ENCODE measurements at regions not wholly inside any gene's neighbourhood (a gene's known extent, or its start where the extent isn't known, plus 50 kb on each side); places are given as distances from the start of the nearest gene placed in this dataset.

DNA sequence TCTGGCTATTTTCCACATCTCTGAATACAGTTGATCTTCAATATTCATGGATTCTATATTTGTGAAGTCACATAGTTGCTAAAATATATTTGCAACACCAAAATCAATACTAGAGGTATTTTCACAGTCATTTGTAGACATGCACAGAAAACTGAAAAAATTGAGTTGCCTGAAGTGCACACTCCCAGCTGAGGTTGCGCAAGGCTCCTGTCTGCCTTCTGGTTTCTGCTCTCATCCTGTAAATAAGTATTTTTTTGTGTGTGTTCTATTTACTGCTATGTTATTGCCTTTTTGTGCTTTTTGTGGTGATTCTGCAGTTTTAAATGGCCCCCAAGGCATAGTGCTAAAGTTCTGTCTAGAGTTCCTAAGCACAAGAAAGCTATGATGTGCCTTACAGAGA, 371.1 kb upstream of the GRAMD2B start:
- Mint-ChIP-seq H3K36me3 (no peaks in the 10 kb centered on the region), H3K27ac (no peak overlapping the region), H3K27me3 (no peaks in the 10 kb centered on the region), H3K4me3 (no peak overlapping the region), H3K4me1 (no peaks in the 10 kb centered on the region), H3K9me3 (peaks cover 0 to 12% (median 0%) of the 10 kb centered on the region in 11 donors)
- no peaks in the 10 kb centered on the region for H3K36me3 ChIP-seq (ENCODE audit: control insufficient read depth in 2 of 3, insufficient read depth in 3 of 3, low read length in 3 of 3)
- POLR2A ChIA-PET = no interaction called here
- no peaks in the 10 kb centered on the region for H3K4me1 ChIP-seq (ENCODE audit: control insufficient read depth in 2 of 2, insufficient read depth in 2 of 2, low read length in 2 of 2)
- no peak overlapping the region for H3K27ac ChIP-seq (ENCODE audit: low read depth, low read length)
- CTCF ChIA-PET = no interaction called here
- DNase-seq = no peak
- ATAC-seq = no peak
- intact Hi-C loops (cut with micrococcal nuclease) = no loop called here
- no peaks in the 10 kb centered on the region for H3K9me3 ChIP-seq (ENCODE audit: control insufficient read depth in 2 of 3, low read length in 3 of 3)
- no peaks in the 10 kb centered on the region for H3K27me3 ChIP-seq (ENCODE audit: control insufficient read depth in 2 of 2, insufficient read depth in 2 of 2, low read length in 2 of 2)
- no peak overlapping the region for H3K4me3 ChIP-seq (ENCODE audit: low read length)

DNA sequence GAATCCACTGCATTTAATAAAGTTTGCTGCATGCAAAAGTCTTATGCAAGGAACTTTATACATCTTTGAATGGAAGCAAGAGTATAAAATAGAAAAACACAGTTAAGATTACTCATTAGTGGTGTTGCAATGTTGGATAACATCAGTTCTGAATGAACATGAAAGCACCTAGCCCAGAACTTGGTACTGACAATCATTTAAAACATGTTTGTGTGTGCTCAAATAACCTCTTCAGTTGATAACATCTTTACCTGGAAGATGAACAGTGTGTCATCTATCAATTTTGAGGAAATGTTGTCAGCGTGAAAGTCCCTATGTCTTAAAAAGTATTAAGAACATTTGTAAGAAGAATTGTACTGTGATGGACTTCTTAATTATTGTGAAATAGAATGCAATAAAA, 370.4 kb upstream of the GRAMD2B start:
- peaks cover 0 to 12% (median 0%) of the 10 kb centered on the region in 11 donors for H3K9me3 Mint-ChIP-seq
- no peaks in the 10 kb centered on the region for H3K4me1 Mint-ChIP-seq
- H3K4me3 ChIP-seq (ENCODE audit: low read length) = no peak overlapping the region
- no peaks in the 10 kb centered on the region for H3K27me3 ChIP-seq (ENCODE audit: control insufficient read depth in 2 of 2, insufficient read depth in 2 of 2, low read length in 2 of 2)
- H3K9me3 ChIP-seq (ENCODE audit: control insufficient read depth in 2 of 3, low read length in 3 of 3) = no peaks in the 10 kb centered on the region
- H3K4me3 Mint-ChIP-seq = no peak overlapping the region
- ATAC-seq (no peak), DNase-seq (no peak)
- H3K36me3 ChIP-seq (ENCODE audit: control insufficient read depth in 2 of 3, insufficient read depth in 3 of 3, low read length in 3 of 3) = no peaks in the 10 kb centered on the region
- no peaks in the 10 kb centered on the region for H3K27me3 Mint-ChIP-seq
- CTCF ChIA-PET = no interaction called here
- no peak overlapping the region for H3K27ac ChIP-seq (ENCODE audit: low read depth, low read length)
- intact Hi-C loops (cut with micrococcal nuclease) = no loop called here
- no peaks in the 10 kb centered on the region for H3K36me3 Mint-ChIP-seq
- POLR2A ChIA-PET = no interaction called here
- no peaks in the 10 kb centered on the region for H3K4me1 ChIP-seq (ENCODE audit: control insufficient read depth in 2 of 2, insufficient read depth in 2 of 2, low read length in 2 of 2)
- no peak overlapping the region for H3K27ac Mint-ChIP-seq

DNA sequence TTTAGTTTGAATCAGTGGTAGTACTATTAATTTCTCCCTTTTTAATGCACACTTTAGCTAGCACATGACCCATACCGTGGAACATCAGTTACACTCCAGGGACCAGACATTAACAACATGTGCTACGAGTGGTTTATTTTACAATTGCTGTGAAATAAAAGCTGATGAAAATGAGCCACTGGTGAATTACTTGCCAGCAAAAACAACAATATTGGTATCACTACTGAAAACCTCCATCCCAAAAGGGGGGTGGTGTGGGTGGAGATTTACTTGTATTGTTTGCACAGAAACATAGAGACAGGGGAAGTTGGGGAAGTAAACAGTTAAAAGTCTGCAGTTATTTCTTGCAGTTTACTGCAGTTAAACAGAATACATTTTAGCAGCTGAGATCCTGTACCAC, 369.6 kb upstream of the GRAMD2B start:
- Mint-ChIP-seq H3K27ac (no peak overlapping the region), H3K4me3 (no peak overlapping the region), H3K4me1 (no peaks in the 10 kb centered on the region), H3K9me3 (peaks cover 0 to 12% (median 2%) of the 10 kb centered on the region in 11 donors), H3K27me3 (no peaks in the 10 kb centered on the region), H3K36me3 (no peaks in the 10 kb centered on the region)
- no peak overlapping the region for H3K4me3 ChIP-seq (ENCODE audit: low read length)
- CTCF ChIA-PET = no interaction called here
- no peak overlapping the region for H3K27ac ChIP-seq (ENCODE audit: low read depth, low read length)
- ATAC-seq (no peak), DNase-seq (no peak)
- H3K9me3 ChIP-seq (ENCODE audit: control insufficient read depth in 2 of 3, low read length in 3 of 3) = no peaks in the 10 kb centered on the region
- POLR2A ChIA-PET = no interaction called here
- intact Hi-C loops (cut with micrococcal nuclease) = no loop called here
- H3K27me3 ChIP-seq (ENCODE audit: control insufficient read depth in 2 of 2, insufficient read depth in 2 of 2, low read length in 2 of 2) = no peaks in the 10 kb centered on the region
- no peaks in the 10 kb centered on the region for H3K36me3 ChIP-seq (ENCODE audit: control insufficient read depth in 2 of 3, insufficient read depth in 3 of 3, low read length in 3 of 3)
- no peaks in the 10 kb centered on the region for H3K4me1 ChIP-seq (ENCODE audit: control insufficient read depth in 2 of 2, insufficient read depth in 2 of 2, low read length in 2 of 2)

DNA sequence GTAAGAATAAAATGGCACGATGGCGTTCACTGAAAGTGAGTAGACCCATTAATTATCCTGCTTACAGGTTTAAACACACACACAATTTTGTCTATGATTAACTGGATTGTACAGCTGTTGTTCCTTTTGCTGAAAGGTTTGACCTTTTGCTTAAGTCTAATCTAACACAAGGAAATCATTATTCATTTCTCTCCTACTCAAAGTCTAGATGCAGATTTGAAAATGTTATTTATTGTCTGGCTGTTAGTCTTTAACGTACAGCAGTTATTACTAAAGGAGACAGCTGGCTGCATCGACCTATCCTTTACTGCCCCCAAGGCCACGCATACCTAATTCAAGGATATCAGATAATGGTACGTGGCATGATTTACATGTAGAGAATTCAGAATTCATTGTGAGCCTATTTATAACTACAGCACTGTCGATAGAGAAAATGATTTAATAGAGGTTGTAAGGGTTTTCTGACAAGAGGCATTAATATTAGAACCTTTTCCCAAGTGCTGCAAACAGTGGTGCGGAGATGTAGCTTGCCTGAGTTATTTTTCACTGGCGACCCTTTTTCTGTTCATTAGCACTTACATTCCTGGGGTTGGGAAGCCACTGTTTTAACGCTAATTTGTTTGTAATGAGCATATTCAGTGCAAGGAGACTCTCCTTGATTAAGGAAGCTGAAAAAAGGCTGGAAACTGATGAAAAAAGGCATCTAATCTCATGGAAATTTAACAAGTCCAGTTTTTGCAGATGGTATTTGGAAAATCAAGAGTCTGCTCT, 368.4 kb upstream of the GRAMD2B start:
- Mint-ChIP-seq H3K27ac (no peak overlapping the region), H3K9me3 (peaks cover 0 to 7% (median 5%) of the 10 kb centered on the region in 11 donors), H3K4me3 (no peak overlapping the region), H3K4me1 (no peaks in the 10 kb centered on the region), H3K36me3 (no peaks in the 10 kb centered on the region), H3K27me3 (no peaks in the 10 kb centered on the region)
- DNase-seq (no peak), ATAC-seq (no peak)
- intact Hi-C loops (cut with micrococcal nuclease) = no loop called here
- Histone ChIP-seq H3K9me3 (ENCODE audit: control insufficient read depth in 2 of 3, low read length in 3 of 3) (no peaks in the 10 kb centered on the region), H3K27me3 (ENCODE audit: control insufficient read depth in 2 of 2, insufficient read depth in 2 of 2, low read length in 2 of 2) (no peaks in the 10 kb centered on the region), H3K36me3 (ENCODE audit: control insufficient read depth in 2 of 3, insufficient read depth in 3 of 3, low read length in 3 of 3) (no peaks in the 10 kb centered on the region), H3K27ac (ENCODE audit: low read depth, low read length) (no peak overlapping the region), H3K4me3 (ENCODE audit: low read length) (no peak overlapping the region), H3K4me1 (ENCODE audit: control insufficient read depth in 2 of 2, insufficient read depth in 2 of 2, low read length in 2 of 2) (no peaks in the 10 kb centered on the region)
- ChIA-PET POLR2A (interaction anchor here (0.7 kb wide), 1 partner anchor 1975 kb away, joined by 3 read pairs; no protein-coding TSS in a partner anchor), CTCF (no interaction called here)

DNA sequence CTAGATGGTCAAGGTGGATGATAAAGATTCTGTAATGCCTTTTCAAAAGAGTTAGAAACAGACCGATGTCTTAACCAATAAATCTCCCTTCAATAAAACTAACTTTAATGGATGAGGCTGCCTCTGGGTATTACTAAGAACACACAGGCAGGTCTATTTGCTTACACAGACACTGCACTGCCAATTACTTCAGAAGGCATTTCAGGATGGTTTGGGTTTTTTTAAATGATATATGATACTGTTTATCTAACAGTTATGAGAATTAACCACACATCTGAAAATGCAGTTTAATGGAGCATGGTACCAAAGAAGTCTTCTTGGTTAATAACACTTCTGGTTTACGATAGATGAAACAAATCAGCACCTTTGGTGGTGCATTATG, 367.9 kb upstream of the GRAMD2B start:
- Mint-ChIP-seq H3K4me3 (no peak overlapping the region), H3K4me1 (no peaks in the 10 kb centered on the region), H3K27me3 (no peaks in the 10 kb centered on the region), H3K9me3 (peaks cover 0 to 7% (median 5%) of the 10 kb centered on the region in 11 donors), H3K27ac (no peak overlapping the region), H3K36me3 (no peaks in the 10 kb centered on the region)
- intact Hi-C loops (cut with micrococcal nuclease) = no loop called here
- Histone ChIP-seq H3K9me3 (ENCODE audit: control insufficient read depth in 2 of 3, low read length in 3 of 3) (no peaks in the 10 kb centered on the region), H3K27ac (ENCODE audit: low read depth, low read length) (no peak overlapping the region), H3K4me3 (ENCODE audit: low read length) (no peak overlapping the region), H3K27me3 (ENCODE audit: control insufficient read depth in 2 of 2, insufficient read depth in 2 of 2, low read length in 2 of 2) (no peaks in the 10 kb centered on the region), H3K36me3 (ENCODE audit: control insufficient read depth in 2 of 3, insufficient read depth in 3 of 3, low read length in 3 of 3) (no peaks in the 10 kb centered on the region), H3K4me1 (ENCODE audit: control insufficient read depth in 2 of 2, insufficient read depth in 2 of 2, low read length in 2 of 2) (no peaks in the 10 kb centered on the region)
- ChIA-PET POLR2A (no interaction called here), CTCF (no interaction called here)
- ATAC-seq = no peak
- DNase-seq = no peak

DNA sequence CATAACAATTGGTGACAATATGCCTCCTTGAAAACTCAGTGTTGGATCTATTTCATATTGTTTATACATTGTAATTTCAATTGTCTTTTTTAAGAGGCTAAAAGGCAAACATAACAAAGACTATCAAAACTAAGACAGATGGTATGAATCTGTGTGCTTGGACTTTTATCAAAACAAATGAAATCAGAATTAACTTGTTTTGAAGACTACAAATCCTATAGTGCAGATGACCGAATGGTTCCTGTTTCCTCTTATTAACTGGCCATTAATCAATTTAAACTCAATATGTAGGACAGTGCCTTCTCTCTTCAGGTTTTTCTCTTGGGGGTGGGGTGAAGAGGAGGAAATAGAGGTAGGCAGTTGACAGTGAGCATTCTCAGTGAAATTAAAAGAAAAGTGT, 366.9 kb upstream of the GRAMD2B start:
- Mint-ChIP-seq H3K4me3 (no peak overlapping the region), H3K9me3 (peaks cover 0 to 7% (median 5%) of the 10 kb centered on the region in 11 donors), H3K36me3 (no peaks in the 10 kb centered on the region), H3K4me1 (no peaks in the 10 kb centered on the region), H3K27ac (no peak overlapping the region), H3K27me3 (no peaks in the 10 kb centered on the region)
- H3K36me3 ChIP-seq (ENCODE audit: control insufficient read depth in 2 of 3, insufficient read depth in 3 of 3, low read length in 3 of 3) = no peaks in the 10 kb centered on the region
- H3K4me1 ChIP-seq (ENCODE audit: control insufficient read depth in 2 of 2, insufficient read depth in 2 of 2, low read length in 2 of 2) = no peaks in the 10 kb centered on the region
- ChIA-PET CTCF (no interaction called here), POLR2A (no interaction called here)
- ATAC-seq = no peak
- DNase-seq = no peak
- no peak overlapping the region for H3K27ac ChIP-seq (ENCODE audit: low read depth, low read length)
- intact Hi-C loops (cut with micrococcal nuclease) = no loop called here
- H3K9me3 ChIP-seq (ENCODE audit: control insufficient read depth in 2 of 3, low read length in 3 of 3) = no peaks in the 10 kb centered on the region
- H3K27me3 ChIP-seq (ENCODE audit: control insufficient read depth in 2 of 2, insufficient read depth in 2 of 2, low read length in 2 of 2) = no peaks in the 10 kb centered on the region
- no peak overlapping the region for H3K4me3 ChIP-seq (ENCODE audit: low read length)

DNA sequence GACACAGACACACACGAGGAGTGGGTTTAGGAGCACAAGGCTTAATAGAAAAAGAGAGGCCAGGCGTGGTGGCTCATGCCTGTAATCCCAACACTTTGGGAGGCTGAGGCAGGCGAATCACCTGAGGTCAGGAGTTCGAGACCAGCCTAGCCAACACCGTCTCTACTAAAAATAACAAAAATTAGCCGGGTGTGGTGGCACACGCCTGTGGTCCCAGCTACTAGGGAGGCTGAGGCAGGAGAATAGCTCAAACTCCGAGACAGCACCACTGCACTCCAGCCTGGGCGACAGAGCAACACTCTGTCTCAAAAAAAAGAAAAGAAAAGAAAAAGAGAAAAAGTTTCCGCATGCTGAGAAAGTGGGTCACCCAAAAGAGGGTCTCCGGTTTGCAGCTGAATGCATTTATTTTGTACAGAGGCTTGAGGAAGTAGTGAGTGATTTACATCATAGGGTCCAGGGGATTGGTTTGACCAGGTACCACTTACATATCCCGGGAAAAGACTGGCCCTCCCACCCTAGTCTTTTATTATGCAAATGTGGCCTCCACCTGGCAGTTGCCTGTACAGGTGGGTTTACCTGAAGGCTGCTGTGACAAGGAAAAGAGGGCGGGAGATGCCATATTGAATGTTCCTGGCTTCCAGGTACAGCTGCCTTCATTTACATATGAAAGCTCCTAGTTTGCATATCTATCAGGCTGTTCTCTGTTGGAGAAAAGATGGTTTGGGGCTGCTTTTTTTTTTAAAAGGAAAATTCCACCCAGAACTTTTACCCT, 366.2 kb upstream of the GRAMD2B start:
- ATAC-seq = no peak
- no peaks in the 10 kb centered on the region for H3K36me3 ChIP-seq (ENCODE audit: control insufficient read depth in 2 of 3, insufficient read depth in 3 of 3, low read length in 3 of 3)
- no peaks in the 10 kb centered on the region for H3K9me3 ChIP-seq (ENCODE audit: control insufficient read depth in 2 of 3, low read length in 3 of 3)
- H3K27me3 ChIP-seq (ENCODE audit: control insufficient read depth in 2 of 2, insufficient read depth in 2 of 2, low read length in 2 of 2) = no peaks in the 10 kb centered on the region
- H3K4me1 ChIP-seq (ENCODE audit: control insufficient read depth in 2 of 2, insufficient read depth in 2 of 2, low read length in 2 of 2) = no peaks in the 10 kb centered on the region
- Mint-ChIP-seq H3K9me3 (peaks cover 0 to 9% (median 5%) of the 10 kb centered on the region in 11 donors), H3K4me3 (no peak overlapping the region), H3K27me3 (no peaks in the 10 kb centered on the region), H3K4me1 (no peaks in the 10 kb centered on the region), H3K27ac (no peak overlapping the region), H3K36me3 (no peaks in the 10 kb centered on the region)
- CTCF ChIA-PET = no interaction called here
- no peak overlapping the region for H3K27ac ChIP-seq (ENCODE audit: low read depth, low read length)
- DNase-seq = no peak
- POLR2A ChIA-PET = no interaction called here
- intact Hi-C loops (cut with micrococcal nuclease) = no loop called here
- no peak overlapping the region for H3K4me3 ChIP-seq (ENCODE audit: low read length)

Data from naive thymus-derived CD4-positive, alpha-beta T cell (primary cell).